GM19463 (cell line): ENCODE measurements at regions not wholly inside any gene's neighbourhood (a gene's known extent, or its start where the extent isn't known, plus 50 kb on each side); places are given as distances from the start of the nearest gene placed in this dataset.

ENCODE experiments used
- ATAC-seq: cut with Tn5 transposase; IDR thresholded peaks from one replicate; pipeline ENCODE4 v1.9.1; 2021; ENCODE audit warnings: mild to moderate bottlenecking, moderate library complexity; ENCODE audit not compliant: unreplicated experiment

- ATAC-seq = no peak
Observed at GRCh38 chr1:213828867-213829266, 158.9 kb upstream of the PROX1 start.

GRCh38 chr1:213829780-213830179 is 158.0 kb upstream of the PROX1 start:
- ATAC-seq = no peak

- no peak for ATAC-seq
Observed at GRCh38 chr1:213830371-213830770, 157.4 kb upstream of the PROX1 start.

GRCh38 chr1:213840575-213840974 is 147.2 kb upstream of the PROX1 start:
- ATAC-seq = no peak

GRCh38 chr1:213844632-213845031 is 143.1 kb upstream of the PROX1 start:
- no peak for ATAC-seq

- ATAC-seq = no peak
Observed at GRCh38 chr1:213852107-213852506, 135.7 kb upstream of the PROX1 start.

GRCh38 chr1:213858581-213858980 is 129.2 kb upstream of the PROX1 start:
- ATAC-seq = no peak

GRCh38 chr1:213861841-213862240 is 125.9 kb upstream of the PROX1 start:
- ATAC-seq = no peak

GRCh38 chr1:213864091-213864490 is 123.7 kb upstream of the PROX1 start:
- no peak for ATAC-seq

GRCh38 chr1:213868482-213868881 is 119.3 kb upstream of the PROX1 start:
- ATAC-seq = no peak

- ATAC-seq = no peak
Observed at GRCh38 chr1:213871179-213871578, 116.6 kb upstream of the PROX1 start.

- no peak for ATAC-seq
Observed at GRCh38 chr1:213874789-213875188, 113.0 kb upstream of the PROX1 start.

- no peak for ATAC-seq
Observed at GRCh38 chr1:213876531-213876930, 111.2 kb upstream of the PROX1 start.

- ATAC-seq = no peak
Observed at GRCh38 chr1:213883618-213884017, 104.2 kb upstream of the PROX1 start.

GRCh38 chr1:213884402-213884801 is 103.4 kb upstream of the PROX1 start:
- ATAC-seq = no peak

GRCh38 chr1:213884942-213885341 is 102.8 kb upstream of the PROX1 start:
- ATAC-seq = no peak

GRCh38 chr1:213887842-213888241 is 99.9 kb upstream of the PROX1 start:
- no peak for ATAC-seq

GRCh38 chr1:213891989-213892902 is 95.5 kb upstream of the PROX1 start:
- ATAC-seq = no peak

GRCh38 chr1:213898684-213899083 is 89.1 kb upstream of the PROX1 start:
- ATAC-seq = no peak

GRCh38 chr1:213899413-213899812 is 88.4 kb upstream of the PROX1 start:
- ATAC-seq = no peak

- no peak for ATAC-seq
Observed at GRCh38 chr1:213905344-213905743, 82.4 kb upstream of the PROX1 start.

GRCh38 chr1:213908521-213908920 is 79.3 kb upstream of the PROX1 start:
- ATAC-seq = no peak

GRCh38 chr1:213914392-213914791 is 73.4 kb upstream of the PROX1 start:
- ATAC-seq = no peak
